ENCODE measurements at regions not wholly inside any gene's neighbourhood (a gene's known extent, or its start where the extent isn't known, plus 50 kb on each side); places are given as distances from the start of the nearest gene placed in this dataset.

- TF ChIP-seq ZBTB44 (CRISPR knock-in tag; IDR thresholded peaks at IDR 0.05) (no peak), NR1H2 (CRISPR knock-in tag; IDR thresholded peaks at IDR 0.05; ENCODE audit: borderline replicate concordance, low read depth) (no peak), CTCF (CRISPR knock-in tag; IDR thresholded peaks at IDR 0.05) (no peak), SATB2 (CRISPR knock-in tag; IDR thresholded peaks at IDR 0.05) (no peak), CAMTA2 (CRISPR knock-in tag; IDR thresholded peaks at IDR 0.05; ENCODE audit: borderline replicate concordance) (no peak)
Observed at GRCh38 chr11:38582756-38583155, 1984.7 kb upstream of the RAG2 start.

Data from HepG2 (cell line).